GM12878 (cell line): ENCODE measurements at regions not wholly inside any gene's neighbourhood (a gene's known extent, or its start where the extent isn't known, plus 50 kb on each side); places are given as distances from the start of the nearest gene placed in this dataset.

Experiments
- ATAC-seq: fragments of 200-7000 bp; cut with Tn5 transposase; 3 replicates; pipeline ENCODE4 v1.9.1; 2020; ENCODE audit warnings: mild to moderate bottlenecking, moderate library complexity
- BruUV-seq: library from RNA; stranded (reverse); fragments of 400-500 nt; replicated peaks from 2 replicates; lab custom pipeline; 2021; lab: Mats Ljungman, UMichigan
- CTCF ChIA-PET: fragments of 300-600 bp; sonication (Branson Sonifier 250); formaldehyde crosslinking; extraction: SDS; loops from one replicate; lab custom pipeline; 2021; ENCODE audit warnings: inconsistent platforms; lab: Yijun Ruan, JAX
- POLR2A ChIA-PET: fragments of 350-600 bp; formaldehyde crosslinking; extraction: SDS; loops from one replicate; lab custom pipeline; 2021; ENCODE audit warnings: inconsistent platforms; lab: Charles Lee
- RAD21 ChIA-PET: fragments of 300-600 bp; sonication (Branson Sonifier 250); formaldehyde crosslinking; loops from one replicate; lab custom pipeline; 2023; ENCODE audit warnings: antibody characterized with exemption; ENCODE audit not compliant: unreplicated experiment; lab: Charles Lee
- SMC1A ChIA-PET: fragments of 300-600 bp; sonication (Branson Sonifier 250); formaldehyde crosslinking; loops from one replicate; lab custom pipeline; 2023; ENCODE audit not compliant: unreplicated experiment, uncharacterized antibody; lab: Charles Lee
- DNase-seq: peaks from one replicate; pipeline ENCODE4 v3.0.0-alpha.2; 2011; ENCODE audit warnings: low read depth, low spot score
- FAIRE-seq: peaks from 3 replicates; lab custom pipeline; 2011; peaks lifted over from hg19 to GRCh38; lab: Jason Lieb, UNC
- H2AFZ ChIP-seq: 2 replicates; pipeline ENCODE4 v1.6.0; 2011; ENCODE audit warnings: low read depth, low read length, control low read depth; ENCODE audit not compliant: control insufficient read depth
- H3K27ac ChIP-seq: 2 replicates; pipeline ENCODE4 v1.5.1; 2011; ENCODE audit warnings: control low read depth; ENCODE audit not compliant: control insufficient read depth, insufficient read depth
- H3K27me3 ChIP-seq, 2 experiments: replicated peaks in 1 of 2; 2 replicates each; pipeline versions ENCODE4 v1.6.0 to v1.6.1; 2011; ENCODE audit warnings: low read length in 1 of 2; ENCODE audit not compliant: control insufficient read depth in 2 of 2, insufficient read depth in 2 of 2
- H3K36me3 ChIP-seq, 2 experiments: 2 replicates each; pipeline ENCODE4 v1.5.1; 2011; ENCODE audit warnings: low read length in 1 of 2; ENCODE audit not compliant: control insufficient read depth in 2 of 2, insufficient read depth in 2 of 2
- H3K4me1 ChIP-seq: 2 replicates; pipeline ENCODE4 v1.6.1; 2011; ENCODE audit warnings: mild to moderate bottlenecking, low read length, moderate library complexity, mixed read lengths; ENCODE audit not compliant: control insufficient read depth, insufficient read depth
- H3K4me2 ChIP-seq: 2 replicates; pipeline ENCODE4 v1.6.0; 2011; ENCODE audit warnings: control low read depth; ENCODE audit not compliant: control insufficient read depth, insufficient read depth
- H3K4me3 ChIP-seq: fragments of 200-600 bp; sonication (generic); 2 replicates; pipeline ENCODE4 v1.5.1; 2016
- H3K79me2 ChIP-seq: 2 replicates; pipeline ENCODE4 v1.6.0; 2011; ENCODE audit warnings: low read length; ENCODE audit not compliant: control insufficient read depth, insufficient read depth
- H3K9ac ChIP-seq: 2 replicates; pipeline ENCODE4 v1.8.0; 2011; ENCODE audit warnings: low read length, control low read depth, mixed read lengths; ENCODE audit not compliant: control insufficient read depth, insufficient read depth
- H3K9me3 ChIP-seq: replicated peaks from 3 replicates; pipeline ENCODE4 v1.5.1; 2011; ENCODE audit warnings: mild to moderate bottlenecking, low read length; ENCODE audit not compliant: control insufficient read depth, insufficient read depth
- H4K20me1 ChIP-seq: 2 replicates; pipeline ENCODE4 v1.6.0; 2011; ENCODE audit not compliant: control insufficient read depth, insufficient read depth
- CEBPZ ChIP-seq: fragments of 150-350 bp; IDR thresholded peaks from 2 replicates; pipeline ENCODE4 v1.6.1; 2016; ENCODE audit warnings: low read depth, low read length
- EGR1 ChIP-seq, 2 experiments: IDR thresholded peaks; 1 replicate in 1 of 2; 2 replicates in 1 of 2; pipeline ENCODE4 v1.6.1; 2011 to 2012; ENCODE audit warnings: low read depth in 2 of 2, low read length in 2 of 2, borderline replicate concordance in 1 of 2, mild to moderate bottlenecking in 1 of 2, moderate library complexity in 1 of 2
- EP300 ChIP-seq, 2 experiments: fragments of 150-350 bp in 1 of 2; IDR thresholded peaks; 2 replicates each; pipeline ENCODE4 v1.6.1; 2011 to 2012; ENCODE audit warnings: low read depth in 2 of 2, low read length in 2 of 2, borderline replicate concordance in 1 of 2, improper control_type of control experiment in 1 of 2, inconsistent platforms in 1 of 2; ENCODE audit not compliant: control insufficient read depth in 1 of 2
- NFYB ChIP-seq: IDR thresholded peaks from 2 replicates; pipeline ENCODE4 v1.6.1; 2011; ENCODE audit warnings: low read depth, mild to moderate bottlenecking, low read length, improper control_type of control experiment, moderate library complexity; ENCODE audit not compliant: insufficient read depth
- PKNOX1 ChIP-seq: fragments of 450-650 bp; IDR thresholded peaks from 2 replicates; pipeline ENCODE4 v1.6.1; 2016; ENCODE audit warnings: mild to moderate bottlenecking
- POU2F2 ChIP-seq: IDR thresholded peaks from 3 replicates; pipeline ENCODE4 v1.6.1; 2011; ENCODE audit warnings: low read depth, mild to moderate bottlenecking, low read length, borderline replicate concordance
- RCOR1 ChIP-seq: conservative IDR thresholded peaks from 2 replicates; pipeline ENCODE4 v1.6.1; 2012; ENCODE audit warnings: low read depth, low read length, improper control_type of control experiment
- SP1 ChIP-seq: IDR thresholded peaks from one replicate; pipeline ENCODE4 v1.6.1; 2011; ENCODE audit warnings: low read depth, low read length
- SUZ12 ChIP-seq: fragments of 200-600 bp; sonication (generic); IDR thresholded peaks from one replicate; pipeline ENCODE4 v1.6.1; 2018; ENCODE audit warnings: antibody characterized with exemption, mild to moderate bottlenecking; ENCODE audit not compliant: unreplicated experiment
- WGBS: methylation state at CpG from one replicate; pipeline ENCODE4 v1.1.6; 2016; ENCODE audit warnings: low lambda C conversion rate; ENCODE audit not compliant: insufficient replicate concordance, insufficient coverage; ENCODE audit errors: missing lambda C conversion rate; 5-methylcytosine and 5-hydroxymethylcytosine counted together
- in situ Hi-C: fragments of 300-500 bp; cut with MboI; formaldehyde crosslinking; loops from 9 replicates; pipeline ENCODE4 v1.14.3; 2018; ENCODE audit warnings: mixed read lengths
- intact Hi-C: fragments of 100-400 bp; cut with micrococcal nuclease; formaldehyde crosslinking; loops from one replicate; pipeline ENCODE4 v1.14.2; 2022; ENCODE audit not compliant: unreplicated experiment
- TF ChIP-seq, protein P1 (sequence below): fragments of 450-650 bp; IDR thresholded peaks from 2 replicates; pipeline ENCODE4 v1.6.1; 2017; ENCODE audit warnings: borderline replicate concordance

GRCh38 chr12:84627593-84627992 lies 285.0 kb downstream of the SLC6A15 start:
- in situ Hi-C loops: no loop called here
- Histone ChIP-seq H2AFZ (no peak overlapping the region), H4K20me1 (no peaks in the 10 kb centered on the region), H3K27me3 (no peaks in the 10 kb centered on the region), H3K4me3 (no peak overlapping the region), H3K9ac (no peak overlapping the region), H3K27ac (no peak overlapping the region), H3K4me1 (no peaks in the 10 kb centered on the region), H3K36me3 (no peaks in the 10 kb centered on the region), H3K79me2 (no peaks in the 10 kb centered on the region), H3K4me2 (no peak overlapping the region), H3K9me3 (no peaks in the 10 kb centered on the region)
- FAIRE-seq (no peak), ATAC-seq (no peak), DNase-seq (no peak)
- no TSS peak for BruUV-seq
- SMC1A ChIA-PET: interaction anchor here (1.4 kb wide), 1 partner anchor 9 kb away, joined by 5 read pairs; no protein-coding TSS in a partner anchor
- intact Hi-C loops: no loop called here
- POLR2A ChIA-PET: no interaction called here
- WGBS: 11% methylated on average over 3 of the region's 3 CpGs
- TF ChIP-seq POU2F2 (no peak), SUZ12 (no peak), EGR1 (IDR thresholded peaks at IDR 0.05; ENCODE audit: borderline replicate concordance in 1 of 2, low read depth in 2 of 2, low read length in 2 of 2) (no peak), NFYB (no peak), RCOR1 (no peak), SP1 (no peak), EP300 (IDR thresholded peaks at IDR 0.05; ENCODE audit: borderline replicate concordance in 1 of 2, control insufficient read depth in 1 of 2, low read depth in 2 of 2, low read length in 2 of 2) (no peak), CEBPZ (no peak), PKNOX1 (no peak)
- TF ChIP-seq, protein P1, sequence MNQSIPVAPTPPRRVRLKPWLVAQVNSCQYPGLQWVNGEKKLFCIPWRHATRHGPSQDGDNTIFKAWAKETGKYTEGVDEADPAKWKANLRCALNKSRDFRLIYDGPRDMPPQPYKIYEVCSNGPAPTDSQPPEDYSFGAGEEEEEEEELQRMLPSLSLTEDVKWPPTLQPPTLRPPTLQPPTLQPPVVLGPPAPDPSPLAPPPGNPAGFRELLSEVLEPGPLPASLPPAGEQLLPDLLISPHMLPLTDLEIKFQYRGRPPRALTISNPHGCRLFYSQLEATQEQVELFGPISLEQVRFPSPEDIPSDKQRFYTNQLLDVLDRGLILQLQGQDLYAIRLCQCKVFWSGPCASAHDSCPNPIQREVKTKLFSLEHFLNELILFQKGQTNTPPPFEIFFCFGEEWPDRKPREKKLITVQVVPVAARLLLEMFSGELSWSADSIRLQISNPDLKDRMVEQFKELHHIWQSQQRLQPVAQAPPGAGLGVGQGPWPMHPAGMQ: no peak
- RAD21 ChIA-PET: no interaction called here
- CTCF ChIA-PET: no interaction called here
